K562 (cell line): ENCODE measurements at regions not wholly inside any gene's neighbourhood (a gene's known extent, or its start where the extent isn't known, plus 50 kb on each side); places are given as distances from the start of the nearest gene placed in this dataset.

Source experiments
- CHCHD3 ChIP-seq: fragments of 250-450 bp; sonication (Bioruptor Pico); IDR thresholded peaks from 2 replicates; pipeline ENCODE4 v2.1.2; 2022; ENCODE audit warnings: mild to moderate bottlenecking
- ETS2 ChIP-seq: IDR thresholded peaks from 2 replicates; pipeline ENCODE4 v1.6.1; 2016; ENCODE audit warnings: borderline replicate concordance, missing genetic modification characterization, mild to moderate bottlenecking, moderate library complexity, missing compliant biosample characterization; ENCODE audit not compliant: poor library complexity, severe bottlenecking
- FOXP1 ChIP-seq: sonication (generic); formaldehyde crosslinking; IDR thresholded peaks from 2 replicates; pipeline ENCODE4 v1.8.0; 2022; ENCODE audit warnings: mild to moderate bottlenecking, missing genetic modification reagents
- HIVEP1 ChIP-seq: fragments of 250-450 bp; sonication (Bioruptor Pico); IDR thresholded peaks from 2 replicates; pipeline ENCODE4 v1.4.0; 2020; ENCODE audit warnings: mild to moderate bottlenecking
- KLF16 ChIP-seq: IDR thresholded peaks from 2 replicates; pipeline ENCODE4 v1.6.1; 2016; ENCODE audit warnings: antibody characterized with exemption
- NEUROD1 ChIP-seq: fragments of 150-350 bp; IDR thresholded peaks from 2 replicates; pipeline ENCODE4 v1.6.1; 2014; ENCODE audit warnings: borderline replicate concordance, low read length, low read depth; ENCODE audit not compliant: partially characterized antibody
- PKNOX1 ChIP-seq: fragments of 450-650 bp; IDR thresholded peaks from 2 replicates; pipeline ENCODE4 v1.6.1; 2016
- SMARCA4 ChIP-seq: fragments of 450-650 bp; IDR thresholded peaks from 2 replicates; pipeline ENCODE4 v1.6.1; 2016
- USF1 ChIP-seq: sonication (generic); formaldehyde crosslinking; IDR thresholded peaks from 2 replicates; pipeline ENCODE4 v1.9.0; 2022; ENCODE audit warnings: mild to moderate bottlenecking, missing genetic modification reagents
- ZC3H4 ChIP-seq: sonication (generic); formaldehyde crosslinking; IDR thresholded peaks from 2 replicates; pipeline ENCODE4 v1.9.0; 2021; ENCODE audit warnings: missing genetic modification reagents, borderline replicate concordance
- ZFP1 ChIP-seq: fragments of 450-650 bp; formaldehyde crosslinking; IDR thresholded peaks from 2 replicates; pipeline ENCODE4 v1.4.0; 2020; ENCODE audit warnings: mild to moderate bottlenecking, mixed read lengths
- ZNF197 ChIP-seq: fragments of 200-800 bp; sonication (Bioruptor generic); IDR thresholded peaks from 2 replicates; pipeline ENCODE4 v1.6.1; 2016; ENCODE audit warnings: low read depth, missing genetic modification characterization, missing compliant biosample characterization
- TF ChIP-seq, protein P1 (sequence below): fragments of 450-650 bp; IDR thresholded peaks from 2 replicates; pipeline ENCODE4 v1.6.1; 2017; ENCODE audit warnings: antibody characterized with exemption, mild to moderate bottlenecking
- TF ChIP-seq, protein P2 (sequence below): conservative IDR thresholded peaks from 2 replicates; pipeline ENCODE4 v1.6.1; 2011; ENCODE audit warnings: low read depth, mild to moderate bottlenecking, low read length; ENCODE audit not compliant: control insufficient read depth
- TF ChIP-seq, protein P3 (sequence below): fragments of 450-650 bp; formaldehyde crosslinking; IDR thresholded peaks from 2 replicates; pipeline ENCODE4 v1.4.0; 2020; ENCODE audit warnings: mild to moderate bottlenecking, mixed read lengths
- TF ChIP-seq, protein P4 (sequence below): fragments of 450-650 bp; formaldehyde crosslinking; IDR thresholded peaks from 2 replicates; pipeline ENCODE4 v1.4.0; 2020; ENCODE audit warnings: mild to moderate bottlenecking, moderate library complexity

DNA sequence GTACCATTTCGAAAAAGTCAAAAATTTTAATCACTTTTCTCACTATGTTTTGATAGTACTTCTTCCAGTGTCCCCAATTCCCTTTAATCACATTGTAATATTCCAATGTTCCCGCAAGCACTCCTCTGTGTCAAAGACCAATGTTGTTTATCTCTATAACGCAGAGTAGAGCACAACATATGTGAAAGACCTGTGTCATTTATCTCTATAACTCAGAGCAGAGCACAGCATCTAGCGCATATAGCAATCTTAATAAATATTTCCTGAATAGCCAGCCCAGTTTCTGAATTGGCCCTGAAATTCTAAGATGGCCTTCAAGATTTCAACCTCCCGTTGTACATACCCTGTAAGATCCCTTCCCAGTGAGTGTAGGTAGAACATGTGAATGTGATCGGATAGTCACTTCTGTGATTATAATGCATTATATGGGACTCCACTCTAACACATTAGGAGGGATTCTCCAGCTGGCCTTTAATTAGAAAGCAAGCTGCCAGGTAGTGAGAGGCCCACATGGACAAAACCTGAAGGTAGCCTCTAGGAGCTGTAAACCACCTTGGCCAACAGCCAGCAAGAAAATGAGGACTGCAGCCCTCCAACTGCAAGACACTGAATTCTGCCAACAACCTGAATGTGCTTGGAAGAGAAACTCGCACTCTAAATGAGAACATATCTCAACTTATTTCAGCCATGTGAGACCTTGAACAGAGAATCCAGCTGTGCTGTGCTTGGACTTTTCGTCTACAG is 238.8 kb upstream of the SYT10 start (continued):
- TF ChIP-seq ZC3H4 (CRISPR knock-in tag) (no peak), NEUROD1 (no peak), FOXP1 (CRISPR knock-in tag) (no peak), KLF16 (no peak), SMARCA4 (peak; percentile 60; the same call in 1 of the 2 replicates), ZFP1 (no peak), HIVEP1 (CRISPR knock-in tag) (no peak), PKNOX1 (no peak), ETS2 (no peak), CHCHD3 (CRISPR knock-in tag) (no peak), USF1 (CRISPR knock-in tag) (no peak), ZNF197 (CRISPR knock-in tag) (no peak)
- TF ChIP-seq, protein P1, sequence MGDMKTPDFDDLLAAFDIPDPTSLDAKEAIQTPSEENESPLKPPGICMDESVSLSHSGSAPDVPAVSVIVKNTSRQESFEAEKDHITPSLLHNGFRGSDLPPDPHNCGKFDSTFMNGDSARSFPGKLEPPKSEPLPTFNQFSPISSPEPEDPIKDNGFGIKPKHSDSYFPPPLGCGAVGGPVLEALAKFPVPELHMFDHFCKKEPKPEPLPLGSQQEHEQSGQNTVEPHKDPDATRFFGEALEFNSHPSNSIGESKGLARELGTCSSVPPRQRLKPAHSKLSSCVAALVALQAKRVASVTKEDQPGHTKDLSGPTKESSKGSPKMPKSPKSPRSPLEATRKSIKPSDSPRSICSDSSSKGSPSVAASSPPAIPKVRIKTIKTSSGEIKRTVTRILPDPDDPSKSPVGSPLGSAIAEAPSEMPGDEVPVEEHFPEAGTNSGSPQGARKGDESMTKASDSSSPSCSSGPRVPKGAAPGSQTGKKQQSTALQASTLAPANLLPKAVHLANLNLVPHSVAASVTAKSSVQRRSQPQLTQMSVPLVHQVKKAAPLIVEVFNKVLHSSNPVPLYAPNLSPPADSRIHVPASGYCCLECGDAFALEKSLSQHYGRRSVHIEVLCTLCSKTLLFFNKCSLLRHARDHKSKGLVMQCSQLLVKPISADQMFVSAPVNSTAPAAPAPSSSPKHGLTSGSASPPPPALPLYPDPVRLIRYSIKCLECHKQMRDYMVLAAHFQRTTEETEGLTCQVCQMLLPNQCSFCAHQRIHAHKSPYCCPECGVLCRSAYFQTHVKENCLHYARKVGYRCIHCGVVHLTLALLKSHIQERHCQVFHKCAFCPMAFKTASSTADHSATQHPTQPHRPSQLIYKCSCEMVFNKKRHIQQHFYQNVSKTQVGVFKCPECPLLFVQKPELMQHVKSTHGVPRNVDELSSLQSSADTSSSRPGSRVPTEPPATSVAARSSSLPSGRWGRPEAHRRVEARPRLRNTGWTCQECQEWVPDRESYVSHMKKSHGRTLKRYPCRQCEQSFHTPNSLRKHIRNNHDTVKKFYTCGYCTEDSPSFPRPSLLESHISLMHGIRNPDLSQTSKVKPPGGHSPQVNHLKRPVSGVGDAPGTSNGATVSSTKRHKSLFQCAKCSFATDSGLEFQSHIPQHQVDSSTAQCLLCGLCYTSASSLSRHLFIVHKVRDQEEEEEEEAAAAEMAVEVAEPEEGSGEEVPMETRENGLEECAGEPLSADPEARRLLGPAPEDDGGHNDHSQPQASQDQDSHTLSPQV, result no peak
- TF ChIP-seq, protein P2, sequence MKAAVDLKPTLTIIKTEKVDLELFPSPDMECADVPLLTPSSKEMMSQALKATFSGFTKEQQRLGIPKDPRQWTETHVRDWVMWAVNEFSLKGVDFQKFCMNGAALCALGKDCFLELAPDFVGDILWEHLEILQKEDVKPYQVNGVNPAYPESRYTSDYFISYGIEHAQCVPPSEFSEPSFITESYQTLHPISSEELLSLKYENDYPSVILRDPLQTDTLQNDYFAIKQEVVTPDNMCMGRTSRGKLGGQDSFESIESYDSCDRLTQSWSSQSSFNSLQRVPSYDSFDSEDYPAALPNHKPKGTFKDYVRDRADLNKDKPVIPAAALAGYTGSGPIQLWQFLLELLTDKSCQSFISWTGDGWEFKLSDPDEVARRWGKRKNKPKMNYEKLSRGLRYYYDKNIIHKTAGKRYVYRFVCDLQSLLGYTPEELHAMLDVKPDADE, result no peak
- TF ChIP-seq, protein P3, sequence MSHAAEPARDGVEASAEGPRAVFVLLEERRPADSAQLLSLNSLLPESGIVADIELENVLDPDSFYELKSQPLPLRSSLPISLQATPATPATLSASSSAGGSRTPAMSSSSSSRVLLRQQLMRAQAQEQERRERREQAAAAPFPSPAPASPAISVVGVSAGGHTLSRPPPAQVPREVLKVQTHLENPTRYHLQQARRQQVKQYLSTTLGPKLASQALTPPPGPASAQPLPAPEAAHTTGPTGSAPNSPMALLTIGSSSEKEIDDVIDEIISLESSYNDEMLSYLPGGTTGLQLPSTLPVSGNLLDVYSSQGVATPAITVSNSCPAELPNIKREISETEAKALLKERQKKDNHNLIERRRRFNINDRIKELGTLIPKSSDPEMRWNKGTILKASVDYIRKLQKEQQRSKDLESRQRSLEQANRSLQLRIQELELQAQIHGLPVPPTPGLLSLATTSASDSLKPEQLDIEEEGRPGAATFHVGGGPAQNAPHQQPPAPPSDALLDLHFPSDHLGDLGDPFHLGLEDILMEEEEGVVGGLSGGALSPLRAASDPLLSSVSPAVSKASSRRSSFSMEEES (CRISPR knock-in tag), result no peak
- TF ChIP-seq, protein P4, sequence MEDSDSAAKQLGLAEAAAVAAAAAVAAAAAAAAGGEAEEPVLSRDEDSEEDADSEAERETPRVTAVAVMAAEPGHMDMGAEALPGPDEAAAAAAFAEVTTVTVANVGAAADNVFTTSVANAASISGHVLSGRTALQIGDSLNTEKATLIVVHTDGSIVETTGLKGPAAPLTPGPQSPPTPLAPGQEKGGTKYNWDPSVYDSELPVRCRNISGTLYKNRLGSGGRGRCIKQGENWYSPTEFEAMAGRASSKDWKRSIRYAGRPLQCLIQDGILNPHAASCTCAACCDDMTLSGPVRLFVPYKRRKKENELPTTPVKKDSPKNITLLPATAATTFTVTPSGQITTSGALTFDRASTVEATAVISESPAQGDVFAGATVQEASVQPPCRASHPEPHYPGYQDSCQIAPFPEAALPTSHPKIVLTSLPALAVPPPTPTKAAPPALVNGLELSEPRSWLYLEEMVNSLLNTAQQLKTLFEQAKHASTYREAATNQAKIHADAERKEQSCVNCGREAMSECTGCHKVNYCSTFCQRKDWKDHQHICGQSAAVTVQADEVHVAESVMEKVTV (CRISPR knock-in tag), result no peak
